Tibial artery (tissue), 4 donors: ENCODE measurements at regions not wholly inside any gene's neighbourhood (a gene's known extent, or its start where the extent isn't known, plus 50 kb on each side); places are given as distances from the start of the nearest gene placed in this dataset.

ENCODE experiments used
- DNase-seq, 2 donors: peaks; one replicate each; pipeline ENCODE4 v3.0.0-alpha.2; 2019
- H3K27ac ChIP-seq, 2 donors: fragments of 200-600 bp; sonication (generic) in 1 of 2; 1 replicate in 1 of 2; 2 replicates in 1 of 2; pipeline ENCODE4 v1.5.1; 2018 to 2019; ENCODE audit warnings: mild to moderate bottlenecking in 1 of 2
- H3K27me3 ChIP-seq, 2 donors: fragments of 200-600 bp; sonication (generic) in 1 of 2; one replicate each; pipeline versions ENCODE4 v1.5.1 to v1.6.0; 2016 to 2019
- H3K36me3 ChIP-seq, 3 donors: fragments of 200-600 bp; sonication (generic) in 2 of 3; one replicate each; pipeline ENCODE4 v1.5.1; 2016 to 2019; ENCODE audit warnings: mild to moderate bottlenecking in 2 of 3
- H3K4me1 ChIP-seq, 4 donors: fragments of 200-600 bp; sonication (generic) in 2 of 4; 1 replicate in 3 of 4; 2 replicates in 1 of 4; pipeline ENCODE4 v1.5.1; 2016 to 2019
- H3K4me3 ChIP-seq, 2 donors: fragments of 200-600 bp; sonication (generic) in 1 of 2; 1 replicate in 1 of 2; 2 replicates in 1 of 2; pipeline ENCODE4 v1.5.1; 2018 to 2019; ENCODE audit warnings: mild to moderate bottlenecking in 2 of 2
- H3K9me3 ChIP-seq, 3 donors: fragments of 200-600 bp; sonication (generic) in 1 of 3; one replicate each; pipeline ENCODE4 v1.5.1; 2016 to 2019
- intact Hi-C: fragments of 100-400 bp; cut with DNase I; formaldehyde crosslinking; loops from one replicate; pipeline ENCODE4 v1.15.0; 2023; ENCODE audit warnings: low total_unique reads
- TF ChIP-seq, protein P1 (sequence below), 2 experiments: fragments of 200-600 bp in 1 of 2; fragments of 450-650 bp in 1 of 2; IDR thresholded peaks; one replicate each; pipeline ENCODE4 v1.5.1; 2017 to 2019; ENCODE audit warnings: antibody characterized with exemption in 2 of 2, mild to moderate bottlenecking in 1 of 2, moderate library complexity in 1 of 2

DNA sequence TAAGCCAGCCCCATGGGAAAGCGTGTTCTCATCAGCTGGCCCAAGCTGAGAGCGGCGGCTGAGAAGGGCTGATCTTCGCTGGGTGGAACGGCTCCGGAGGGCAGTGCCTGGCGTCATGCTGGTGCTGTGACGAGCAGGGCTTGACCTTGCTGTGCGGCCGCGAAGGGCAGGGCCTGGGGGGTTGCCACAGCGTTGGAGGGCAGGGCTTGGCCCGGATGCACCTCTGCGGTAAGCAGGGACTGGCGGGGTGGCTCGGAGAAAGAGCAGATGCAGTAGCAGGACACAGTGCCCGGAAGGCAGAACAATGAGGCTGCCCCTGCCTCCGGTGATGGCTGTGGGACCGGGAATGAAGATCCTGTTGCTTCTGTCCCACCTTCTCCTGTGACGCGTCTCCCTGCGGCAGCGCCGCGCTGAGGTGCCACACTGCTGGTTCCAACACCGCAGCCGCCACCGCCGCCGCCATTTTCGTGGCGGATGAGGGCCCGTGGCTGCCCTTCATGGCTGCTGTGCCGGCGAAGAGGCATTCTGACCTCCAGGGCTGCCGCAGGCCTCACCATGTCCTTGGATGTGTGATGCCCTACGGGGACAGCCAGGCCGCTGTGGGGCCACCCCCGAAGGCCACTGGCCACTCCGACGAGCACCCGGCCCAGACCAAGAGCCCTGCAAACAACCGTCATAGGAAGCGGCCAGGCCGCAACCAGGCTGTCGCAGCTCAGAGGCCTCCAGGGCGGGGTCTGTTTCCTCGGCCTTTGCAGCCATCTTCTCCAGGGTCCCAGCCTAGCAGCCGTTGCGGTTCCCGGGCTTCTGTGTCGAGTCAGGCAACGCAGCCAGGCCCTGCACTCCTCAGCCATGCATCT, 890.5 kb upstream of the CTNND2 start:
- intact Hi-C loops = no loop called here
- no peaks in the 10 kb centered on the region for H3K4me1 ChIP-seq
- H3K36me3 ChIP-seq = no peaks in the 10 kb centered on the region
- no peak for DNase-seq
- no peaks in the 10 kb centered on the region for H3K27me3 ChIP-seq
- H3K4me3 ChIP-seq = no peak overlapping the region
- TF ChIP-seq, protein P1, sequence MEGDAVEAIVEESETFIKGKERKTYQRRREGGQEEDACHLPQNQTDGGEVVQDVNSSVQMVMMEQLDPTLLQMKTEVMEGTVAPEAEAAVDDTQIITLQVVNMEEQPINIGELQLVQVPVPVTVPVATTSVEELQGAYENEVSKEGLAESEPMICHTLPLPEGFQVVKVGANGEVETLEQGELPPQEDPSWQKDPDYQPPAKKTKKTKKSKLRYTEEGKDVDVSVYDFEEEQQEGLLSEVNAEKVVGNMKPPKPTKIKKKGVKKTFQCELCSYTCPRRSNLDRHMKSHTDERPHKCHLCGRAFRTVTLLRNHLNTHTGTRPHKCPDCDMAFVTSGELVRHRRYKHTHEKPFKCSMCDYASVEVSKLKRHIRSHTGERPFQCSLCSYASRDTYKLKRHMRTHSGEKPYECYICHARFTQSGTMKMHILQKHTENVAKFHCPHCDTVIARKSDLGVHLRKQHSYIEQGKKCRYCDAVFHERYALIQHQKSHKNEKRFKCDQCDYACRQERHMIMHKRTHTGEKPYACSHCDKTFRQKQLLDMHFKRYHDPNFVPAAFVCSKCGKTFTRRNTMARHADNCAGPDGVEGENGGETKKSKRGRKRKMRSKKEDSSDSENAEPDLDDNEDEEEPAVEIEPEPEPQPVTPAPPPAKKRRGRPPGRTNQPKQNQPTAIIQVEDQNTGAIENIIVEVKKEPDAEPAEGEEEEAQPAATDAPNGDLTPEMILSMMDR (IDR thresholded peaks at IDR 0.05) = no peak
- no peak overlapping the region for H3K27ac ChIP-seq
- H3K9me3 ChIP-seq = no peaks in the 10 kb centered on the region

DNA sequence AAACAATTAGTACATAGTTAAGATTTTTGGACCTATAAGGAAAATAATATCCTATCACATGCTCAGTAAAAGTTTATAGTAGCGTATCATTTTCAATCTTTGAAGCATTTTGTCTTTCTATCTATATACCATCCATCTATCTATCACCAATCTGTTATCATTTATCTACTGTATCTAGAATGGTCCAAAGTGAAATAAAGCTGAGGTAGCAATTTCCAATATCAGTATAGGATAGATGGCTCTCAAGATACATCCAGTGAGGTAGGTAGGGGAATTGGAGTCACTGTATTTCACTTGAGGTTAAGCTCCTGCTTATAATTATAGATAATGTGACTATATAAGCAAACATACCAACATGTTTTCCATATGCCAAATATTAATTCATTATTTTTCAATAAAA, 889.1 kb upstream of the CTNND2 start:
- H3K4me1 ChIP-seq = no peaks in the 10 kb centered on the region
- no peaks in the 10 kb centered on the region for H3K9me3 ChIP-seq
- DNase-seq = no peak
- TF ChIP-seq, protein P1 (IDR thresholded peaks at IDR 0.05) = no peak
- no peak overlapping the region for H3K4me3 ChIP-seq
- intact Hi-C loops = no loop called here
- H3K36me3 ChIP-seq = no peaks in the 10 kb centered on the region
- H3K27me3 ChIP-seq = no peaks in the 10 kb centered on the region
- no peak overlapping the region for H3K27ac ChIP-seq

DNA sequence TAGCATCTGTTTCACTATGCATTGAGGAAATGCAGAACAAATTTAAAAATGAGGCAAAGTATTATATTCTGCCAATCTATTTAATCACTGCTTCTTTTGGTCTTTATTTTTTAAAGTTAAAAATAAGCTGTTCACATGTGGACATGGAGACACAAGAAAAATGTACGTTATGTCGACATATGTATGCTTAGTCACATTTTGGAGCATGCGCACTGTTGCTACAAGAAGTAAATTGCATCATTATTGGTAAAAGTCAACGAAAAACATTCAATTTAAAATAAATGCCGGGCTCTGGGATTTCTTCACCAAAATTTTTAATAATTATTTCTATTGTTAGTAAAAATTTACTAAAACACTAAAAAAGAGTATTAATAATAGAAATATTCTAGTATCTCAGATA, 876.3 kb upstream of the CTNND2 start:
- Histone ChIP-seq H3K27ac (no peak overlapping the region), H3K36me3 (no peaks in the 10 kb centered on the region), H3K27me3 (no peaks in the 10 kb centered on the region), H3K4me3 (no peak overlapping the region), H3K9me3 (no peaks in the 10 kb centered on the region), H3K4me1 (no peaks in the 10 kb centered on the region)
- intact Hi-C loops = no loop called here
- TF ChIP-seq, protein P1 (IDR thresholded peaks at IDR 0.05) = no peak
- DNase-seq = no peak

DNA sequence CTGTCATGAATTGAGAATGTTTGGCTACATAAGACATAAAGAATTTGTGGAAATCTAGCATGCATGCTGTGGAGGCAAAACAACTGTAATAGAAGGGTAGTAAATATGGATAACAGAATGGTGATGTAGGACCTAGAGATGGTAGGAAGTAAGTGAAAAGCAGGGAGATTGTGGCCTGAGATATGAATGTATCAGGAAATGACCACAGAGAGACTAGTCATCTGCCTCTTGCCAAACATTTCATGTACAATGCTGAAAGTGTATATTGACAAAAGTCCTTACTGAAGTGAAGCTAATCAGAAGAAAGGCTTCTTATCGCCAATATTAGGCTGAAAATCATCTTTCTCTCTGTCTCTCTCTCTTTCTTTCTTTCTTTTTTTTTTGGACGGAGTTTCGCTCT, 873.1 kb upstream of the CTNND2 start:
- H3K27me3 ChIP-seq = no peaks in the 10 kb centered on the region
- H3K4me1 ChIP-seq = no peaks in the 10 kb centered on the region
- no peak for DNase-seq
- H3K4me3 ChIP-seq = no peak overlapping the region
- H3K9me3 ChIP-seq = no peaks in the 10 kb centered on the region
- no peaks in the 10 kb centered on the region for H3K36me3 ChIP-seq
- intact Hi-C loops = no loop called here
- H3K27ac ChIP-seq = no peak overlapping the region
- TF ChIP-seq, protein P1 (IDR thresholded peaks at IDR 0.05) = no peak

DNA sequence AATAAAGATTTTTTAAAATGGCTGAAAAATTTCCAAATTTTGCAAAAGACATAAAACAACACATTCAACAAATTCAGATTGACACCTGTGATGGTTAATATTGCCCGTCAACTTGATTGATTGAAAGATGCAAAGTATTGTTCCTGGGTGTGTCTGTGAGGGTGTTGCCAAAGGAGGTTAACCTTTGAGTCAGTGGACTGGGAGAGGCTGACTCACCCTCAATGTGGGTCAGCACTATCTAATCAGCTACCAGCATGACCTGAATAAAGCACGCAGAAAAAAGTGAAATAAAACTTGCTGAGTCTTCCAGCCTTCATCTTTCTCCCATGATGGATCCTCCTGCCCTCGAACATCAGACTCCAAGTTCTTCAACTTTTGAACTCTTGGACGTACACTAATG, 868.0 kb upstream of the CTNND2 start:
- Histone ChIP-seq H3K36me3 (no peaks in the 10 kb centered on the region), H3K9me3 (no peaks in the 10 kb centered on the region), H3K27me3 (no peaks in the 10 kb centered on the region), H3K27ac (no peak overlapping the region), H3K4me3 (no peak overlapping the region), H3K4me1 (no peaks in the 10 kb centered on the region)
- intact Hi-C loops = no loop called here
- TF ChIP-seq, protein P1 (IDR thresholded peaks at IDR 0.05) = no peak
- DNase-seq = no peak
